Upper lobe of left lung (tissue), 6 donors: ENCODE measurements at regions not wholly inside any gene's neighbourhood (a gene's known extent, or its start where the extent isn't known, plus 50 kb on each side); places are given as distances from the start of the nearest gene placed in this dataset.
A peak's percentile ranks its signal among the peaks of the same experiment; 100 is the strongest.

Experiments used
- ATAC-seq, 2 donors: fragments of 200-7000 bp; cut with Tn5 transposase; one replicate each; pipeline ENCODE4 v1.9.1; 2022; ENCODE audit warnings: mild to moderate bottlenecking in 2 of 2, moderate library complexity in 2 of 2; ENCODE audit not compliant: low FRiP score in 2 of 2
- DNase-seq, 2 donors: peaks; one replicate each; pipeline ENCODE4 v3.0.0-alpha.2; 2019 to 2020
- H3K27ac ChIP-seq, 4 donors: fragments of 200-600 bp; sonication (generic); one replicate each; pipeline ENCODE4 v1.5.1; 2016 to 2019
- H3K27me3 ChIP-seq, 4 donors: fragments of 200-600 bp; sonication (generic); one replicate each; pipeline ENCODE4 v1.5.1; 2017 to 2019
- H3K36me3 ChIP-seq, 4 donors: fragments of 200-600 bp; sonication (generic); one replicate each; pipeline ENCODE4 v1.5.1; 2016 to 2019
- H3K4me1 ChIP-seq, 4 donors: fragments of 200-600 bp; sonication (generic); one replicate each; pipeline ENCODE4 v1.5.1; 2018 to 2019
- H3K4me3 ChIP-seq, 4 donors: fragments of 200-600 bp; sonication (generic); one replicate each; pipeline ENCODE4 v1.5.1; 2017 to 2019; ENCODE audit warnings: mild to moderate bottlenecking in 2 of 4, moderate library complexity in 1 of 4
- H3K9me3 ChIP-seq, 4 donors: fragments of 200-600 bp; sonication (generic); one replicate each; pipeline ENCODE4 v1.5.1; 2018 to 2019
- EP300 ChIP-seq, 4 donors: sonication (generic); formaldehyde crosslinking; IDR thresholded peaks; one replicate each; pipeline ENCODE4 v1.5.1; 2017; ENCODE audit warnings: antibody characterized with exemption in 4 of 4, control low read depth in 2 of 4
- POLR2A ChIP-seq, 4 donors: fragments of 450-650 bp; IDR thresholded peaks; one replicate each; pipeline ENCODE4 v1.5.1; 2016 to 2017; ENCODE audit warnings: antibody characterized with exemption in 4 of 4, mild to moderate bottlenecking in 2 of 4
- POLR2AphosphoS5 ChIP-seq, 2 donors: sonication (generic); formaldehyde crosslinking; IDR thresholded peaks; one replicate each; pipeline ENCODE4 v1.5.1; 2017; ENCODE audit warnings: antibody characterized with exemption in 2 of 2
- WGBS, 2 donors: methylation state at CpG; one replicate each; pipeline ENCODE4 v1.1.5; 2017 to 2018; 5-methylcytosine and 5-hydroxymethylcytosine counted together
- TF ChIP-seq, protein P1 (sequence below), 6 experiments: fragments of 450-650 bp in 4 of 6; fragments of 200-600 bp in 2 of 6; sonication (generic) in 2 of 6; IDR thresholded peaks; one replicate each; pipeline ENCODE4 v1.5.1; 2016 to 2019; ENCODE audit warnings: antibody characterized with exemption in 6 of 6
- donor health status: DM: no; HTN: no; CAD: no; lungs with moderate emphysema.
- donor health status: DM: no; HTN: yes; CAD: no; lungs with severe emphysema.

DNA sequence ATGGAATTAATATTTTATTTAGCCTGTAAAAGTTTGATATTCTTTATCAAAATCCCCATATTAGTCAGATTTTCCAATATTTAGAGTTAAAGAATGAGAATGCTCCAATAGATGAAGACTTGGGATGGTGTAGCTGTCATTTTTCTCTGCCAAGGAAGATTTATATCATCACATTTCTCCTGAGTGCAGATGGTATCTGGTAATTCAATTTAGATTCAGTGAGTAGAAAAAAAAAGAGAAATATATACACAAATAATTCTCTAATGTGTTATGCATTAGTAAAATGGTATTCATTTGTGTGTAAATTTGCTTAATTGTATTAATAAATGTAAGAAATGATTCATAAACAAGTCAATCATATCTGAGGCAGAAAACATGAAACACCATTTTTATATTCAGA is 1508.7 kb upstream of the PCDH20 start:
- H3K4me3 ChIP-seq, result no peak overlapping the region
- no peaks in the 10 kb centered on the region for H3K4me1 ChIP-seq
- H3K9me3 ChIP-seq, result no peaks in the 10 kb centered on the region
- no peak overlapping the region for H3K27ac ChIP-seq
- no peaks in the 10 kb centered on the region for H3K27me3 ChIP-seq
- TF ChIP-seq, protein P1, sequence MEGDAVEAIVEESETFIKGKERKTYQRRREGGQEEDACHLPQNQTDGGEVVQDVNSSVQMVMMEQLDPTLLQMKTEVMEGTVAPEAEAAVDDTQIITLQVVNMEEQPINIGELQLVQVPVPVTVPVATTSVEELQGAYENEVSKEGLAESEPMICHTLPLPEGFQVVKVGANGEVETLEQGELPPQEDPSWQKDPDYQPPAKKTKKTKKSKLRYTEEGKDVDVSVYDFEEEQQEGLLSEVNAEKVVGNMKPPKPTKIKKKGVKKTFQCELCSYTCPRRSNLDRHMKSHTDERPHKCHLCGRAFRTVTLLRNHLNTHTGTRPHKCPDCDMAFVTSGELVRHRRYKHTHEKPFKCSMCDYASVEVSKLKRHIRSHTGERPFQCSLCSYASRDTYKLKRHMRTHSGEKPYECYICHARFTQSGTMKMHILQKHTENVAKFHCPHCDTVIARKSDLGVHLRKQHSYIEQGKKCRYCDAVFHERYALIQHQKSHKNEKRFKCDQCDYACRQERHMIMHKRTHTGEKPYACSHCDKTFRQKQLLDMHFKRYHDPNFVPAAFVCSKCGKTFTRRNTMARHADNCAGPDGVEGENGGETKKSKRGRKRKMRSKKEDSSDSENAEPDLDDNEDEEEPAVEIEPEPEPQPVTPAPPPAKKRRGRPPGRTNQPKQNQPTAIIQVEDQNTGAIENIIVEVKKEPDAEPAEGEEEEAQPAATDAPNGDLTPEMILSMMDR (IDR thresholded peaks at IDR 0.05), result no peak
- TF ChIP-seq POLR2AphosphoS5 (IDR thresholded peaks at IDR 0.05), result no peak
- no peak for TF ChIP-seq POLR2A (IDR thresholded peaks at IDR 0.05)
- TF ChIP-seq EP300 (IDR thresholded peaks at IDR 0.05), result no peak
- DNase-seq (no peak), ATAC-seq (no peak)
- no peaks in the 10 kb centered on the region for H3K36me3 ChIP-seq

DNA sequence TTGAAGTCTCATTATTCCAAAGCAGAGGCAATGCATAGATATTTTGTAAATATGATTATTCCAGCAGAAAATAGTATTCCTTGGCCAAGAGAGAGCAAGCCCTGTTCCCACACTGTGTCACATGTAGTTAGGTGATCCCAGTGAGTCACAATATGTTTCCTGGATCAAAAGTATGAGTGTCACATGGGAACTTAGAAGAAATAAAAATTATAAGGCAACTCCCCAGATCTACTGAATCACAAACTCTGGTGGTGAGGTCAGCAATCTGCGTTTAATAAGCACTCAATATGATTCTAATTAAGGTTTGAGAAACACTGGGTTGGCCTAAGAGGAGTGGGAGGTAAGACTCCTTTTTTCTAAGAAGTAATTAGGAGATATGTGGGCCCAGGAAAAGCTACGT is 1504.5 kb upstream of the PCDH20 start:
- Histone ChIP-seq H3K27me3 (no peaks in the 10 kb centered on the region), H3K36me3 (no peaks in the 10 kb centered on the region), H3K9me3 (no peaks in the 10 kb centered on the region), H3K4me1 (no peaks in the 10 kb centered on the region), H3K4me3 (no peak overlapping the region), H3K27ac (no peak overlapping the region)
- ATAC-seq (no peak), DNase-seq (no peak)
- WGBS, 2 donors, result 69 to 76% methylated on average over 2 of the region's 2 CpGs
- TF ChIP-seq POLR2AphosphoS5 (IDR thresholded peaks at IDR 0.05) (no peak), POLR2A (IDR thresholded peaks at IDR 0.05) (no peak), EP300 (IDR thresholded peaks at IDR 0.05) (no peak)
- TF ChIP-seq, protein P1 (IDR thresholded peaks at IDR 0.05), result no peak

DNA sequence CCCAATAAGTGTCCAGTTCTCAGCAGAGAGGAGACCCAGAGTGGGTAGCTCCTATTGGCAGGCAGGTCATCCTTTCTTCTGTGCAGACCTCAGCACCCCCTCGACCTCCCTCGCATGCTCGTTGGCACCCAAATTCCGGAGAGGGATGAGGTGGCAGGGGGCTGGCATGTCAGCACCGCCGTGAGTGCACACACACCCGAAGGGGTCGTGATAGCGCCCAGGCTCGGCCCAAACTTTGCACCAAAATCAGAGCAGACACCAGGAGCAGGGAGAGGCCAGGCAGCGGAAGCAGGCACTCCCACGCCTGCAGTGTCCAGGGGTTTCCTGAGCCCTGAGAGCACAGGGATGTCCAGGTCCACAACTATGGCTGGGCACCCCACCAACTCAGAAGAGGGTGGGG is 1503.8 kb upstream of the PCDH20 start:
- Histone ChIP-seq H3K4me1 (no peaks in the 10 kb centered on the region), H3K36me3 (no peaks in the 10 kb centered on the region), H3K27me3 (no peaks in the 10 kb centered on the region), H3K4me3 (no peak overlapping the region), H3K9me3 (no peaks in the 10 kb centered on the region), H3K27ac (no peak overlapping the region)
- TF ChIP-seq POLR2AphosphoS5 (IDR thresholded peaks at IDR 0.05) (no peak), EP300 (IDR thresholded peaks at IDR 0.05) (no peak), POLR2A (IDR thresholded peaks at IDR 0.05) (no peak)
- TF ChIP-seq, protein P1 (IDR thresholded peaks at IDR 0.05), result no peak
- WGBS, 2 donors, result 89% methylated on average over 12 of the region's 12 CpGs; no CpG with 5 or more reads in 1 of the 2 donors
- peak in 1 of 2 donors; percentile 16 for ATAC-seq
- DNase-seq, result peak in 1 of 2 donors; percentile 20

DNA sequence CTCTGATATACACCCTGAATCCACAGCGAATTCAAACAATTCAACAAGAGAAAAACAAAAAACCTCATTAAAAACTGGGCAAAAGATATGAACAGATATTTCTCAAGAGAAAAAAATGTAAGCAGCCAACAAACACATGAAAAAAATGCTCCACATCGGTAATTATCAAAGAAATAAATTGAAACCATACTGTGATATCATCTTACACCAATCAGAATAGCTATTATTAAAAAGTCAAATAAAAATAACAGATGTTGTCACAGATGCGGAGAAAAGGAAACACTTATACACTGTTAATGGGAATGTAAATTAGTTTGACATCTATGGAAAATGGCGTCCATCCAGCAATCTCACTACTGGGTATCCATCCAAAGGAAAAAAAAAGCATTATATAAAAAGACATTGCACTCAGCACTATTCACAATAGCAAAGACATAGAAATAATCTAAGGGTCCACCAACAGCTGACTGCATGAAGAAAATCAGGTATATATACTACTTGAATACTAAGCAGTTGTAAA is 1495.0 kb upstream of the PCDH20 start:
- DNase-seq, result no peak
- no peak overlapping the region for H3K4me3 ChIP-seq
- no peaks in the 10 kb centered on the region for H3K27me3 ChIP-seq
- no peaks in the 10 kb centered on the region for H3K36me3 ChIP-seq
- ATAC-seq, result no peak
- WGBS, 2 donors, result 74 to 76% methylated on average over 4 of the region's 4 CpGs
- H3K9me3 ChIP-seq, result no peaks in the 10 kb centered on the region
- H3K4me1 ChIP-seq, result no peaks in the 10 kb centered on the region
- no peak overlapping the region for H3K27ac ChIP-seq
- TF ChIP-seq POLR2A (IDR thresholded peaks at IDR 0.05) (no peak), EP300 (IDR thresholded peaks at IDR 0.05) (no peak), POLR2AphosphoS5 (IDR thresholded peaks at IDR 0.05) (no peak)
- TF ChIP-seq, protein P1 (IDR thresholded peaks at IDR 0.05), result no peak

DNA sequence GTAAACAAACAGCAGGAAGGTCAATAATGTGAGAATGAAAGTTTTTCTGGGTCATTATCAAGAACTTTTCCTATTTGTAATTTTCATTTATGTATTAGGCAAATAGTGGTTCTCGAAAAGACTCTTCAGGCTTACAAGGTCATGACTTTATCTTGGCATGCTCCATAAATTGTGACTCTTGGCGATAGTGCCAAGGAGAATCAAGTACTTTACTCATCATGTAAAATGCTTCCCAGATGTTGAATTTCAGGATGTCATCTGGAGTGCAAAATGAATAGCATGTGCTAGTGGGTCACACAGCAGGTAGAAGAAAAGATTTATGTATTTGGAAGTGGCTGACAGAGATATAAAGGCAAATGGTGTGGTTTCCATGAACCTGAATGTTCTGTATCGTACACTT is 1492.7 kb upstream of the PCDH20 start:
- 65 to 75% methylated on average over 3 of the region's 3 CpGs for WGBS, 2 donors

More for the DNA sequence above, 1492.7 kb upstream of the PCDH20 start:
- Histone ChIP-seq H3K4me3 (no peak overlapping the region), H3K27ac (no peak overlapping the region), H3K36me3 (no peaks in the 10 kb centered on the region), H3K27me3 (no peaks in the 10 kb centered on the region), H3K9me3 (no peaks in the 10 kb centered on the region), H3K4me1 (no peaks in the 10 kb centered on the region)
- TF ChIP-seq POLR2AphosphoS5 (IDR thresholded peaks at IDR 0.05) (no peak), EP300 (IDR thresholded peaks at IDR 0.05) (no peak), POLR2A (IDR thresholded peaks at IDR 0.05) (no peak)
- TF ChIP-seq, protein P1 (IDR thresholded peaks at IDR 0.05), result no peak
- ATAC-seq (no peak), DNase-seq (no peak)
